Gastroesophageal sphincter (tissue), 4 donors: ENCODE measurements at regions not wholly inside any gene's neighbourhood (a gene's known extent, or its start where the extent isn't known, plus 50 kb on each side); places are given as distances from the start of the nearest gene placed in this dataset.

Experiments
- ATAC-seq: fragments of 150-250 bp; one replicate; pipeline ENCODE4 v1.9.1; 2016; ENCODE audit warnings: mild to moderate bottlenecking, moderate library complexity
- H3K27ac ChIP-seq, 4 donors: fragments of 200-600 bp; sonication (generic) in 3 of 4; 1 replicate in 3 of 4; 2 replicates in 1 of 4; pipeline ENCODE4 v1.5.1; 2016 to 2019
- H3K27me3 ChIP-seq: fragments of 200-600 bp; sonication (generic); one replicate; pipeline ENCODE4 v1.5.1; 2019
- H3K36me3 ChIP-seq, 2 donors: fragments of 200-600 bp; sonication (generic); one replicate each; pipeline ENCODE4 v1.5.1; 2019; ENCODE audit warnings: control low read depth in 1 of 2
- H3K4me1 ChIP-seq, 3 donors: fragments of 200-600 bp; sonication (generic); 1 replicate in 2 of 3; 2 replicates in 1 of 3; pipeline ENCODE4 v1.5.1; 2016 to 2019; ENCODE audit warnings: control low read depth in 2 of 3
- H3K4me3 ChIP-seq, 2 donors: fragments of 200-600 bp; sonication (generic); one replicate each; pipeline ENCODE4 v1.5.1; 2019; ENCODE audit warnings: mild to moderate bottlenecking in 1 of 2, moderate library complexity in 1 of 2
- H3K9me3 ChIP-seq, 3 donors: fragments of 200-600 bp; sonication (generic); one replicate each; pipeline ENCODE4 v1.5.1; 2017 to 2019; ENCODE audit warnings: control low read depth in 2 of 3
- EP300 ChIP-seq: sonication (generic); formaldehyde crosslinking; IDR thresholded peaks from one replicate; pipeline ENCODE4 v1.6.1; 2017; ENCODE audit warnings: antibody characterized with exemption, mild to moderate bottlenecking
- POLR2A ChIP-seq, 2 donors: fragments of 450-650 bp; IDR thresholded peaks; one replicate each; pipeline ENCODE4 v1.6.1; 2017; ENCODE audit warnings: antibody characterized with exemption in 2 of 2, mild to moderate bottlenecking in 2 of 2, moderate library complexity in 1 of 2
- POLR2AphosphoS5 ChIP-seq: sonication (generic); formaldehyde crosslinking; IDR thresholded peaks from one replicate; pipeline ENCODE4 v1.6.1; 2017; ENCODE audit warnings: antibody characterized with exemption
- WGBS, 2 donors: methylation state at CpG; one replicate each; pipeline ENCODE4 v1.1.5; 2018; ENCODE audit warnings: low coverage in 1 of 2; 5-methylcytosine and 5-hydroxymethylcytosine counted together
- TF ChIP-seq, protein P1 (sequence below), 4 experiments: fragments of 200-600 bp in 2 of 4; fragments of 450-650 bp in 2 of 4; sonication (generic) in 1 of 4; IDR thresholded peaks; one replicate each; pipeline ENCODE4 v1.5.1; 2017 to 2019; ENCODE audit warnings: antibody characterized with exemption in 4 of 4, mild to moderate bottlenecking in 2 of 4, moderate library complexity in 2 of 4

DNA sequence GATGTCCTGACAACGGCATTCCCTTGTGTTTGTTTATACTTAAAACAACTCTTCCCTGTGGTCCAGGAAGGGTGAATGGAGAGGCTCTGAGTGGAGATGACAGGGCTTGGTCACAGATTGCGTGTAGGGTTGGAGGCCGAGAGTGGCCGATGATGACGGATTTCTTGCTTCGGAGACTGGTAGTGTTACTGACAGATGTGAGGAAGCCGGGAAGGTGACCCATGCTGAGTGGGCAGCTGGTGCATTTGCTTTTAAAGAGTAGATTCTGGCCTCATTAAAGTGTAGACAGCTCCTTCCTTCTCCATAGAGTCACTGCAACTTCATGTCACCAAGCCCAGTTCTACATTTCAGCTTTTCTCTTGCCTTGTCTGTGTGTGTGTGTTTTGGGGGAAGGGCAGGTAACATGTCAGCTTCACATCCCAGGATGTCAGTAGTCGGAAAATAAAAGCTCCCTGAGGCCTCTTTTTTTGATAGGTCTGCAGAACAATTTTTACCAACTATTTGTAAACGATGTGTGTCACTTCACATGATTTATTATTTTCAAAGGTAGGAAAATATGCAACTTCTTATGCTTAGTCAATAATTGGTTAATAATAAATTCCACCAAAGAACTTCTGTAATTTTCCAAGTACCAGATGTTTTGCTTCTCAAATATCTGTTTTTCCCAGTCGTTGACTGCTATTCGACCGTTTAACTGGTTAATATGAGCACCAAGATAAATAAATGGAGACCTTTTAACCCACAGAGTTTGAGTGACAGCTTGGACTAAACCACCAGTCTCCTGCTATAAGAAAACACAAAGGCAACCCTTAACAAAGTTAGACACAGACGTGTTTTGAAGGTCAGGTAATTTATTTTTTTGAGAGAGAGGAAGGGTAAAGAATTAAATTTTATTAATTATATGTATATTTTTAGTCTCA is 436.9 kb downstream of the SLC4A3 start:
- 25 to 69% methylated on average over 7 to 11 of the region's 13 CpGs for WGBS, 2 donors
- no peak for TF ChIP-seq EP300
- TF ChIP-seq, protein P1, sequence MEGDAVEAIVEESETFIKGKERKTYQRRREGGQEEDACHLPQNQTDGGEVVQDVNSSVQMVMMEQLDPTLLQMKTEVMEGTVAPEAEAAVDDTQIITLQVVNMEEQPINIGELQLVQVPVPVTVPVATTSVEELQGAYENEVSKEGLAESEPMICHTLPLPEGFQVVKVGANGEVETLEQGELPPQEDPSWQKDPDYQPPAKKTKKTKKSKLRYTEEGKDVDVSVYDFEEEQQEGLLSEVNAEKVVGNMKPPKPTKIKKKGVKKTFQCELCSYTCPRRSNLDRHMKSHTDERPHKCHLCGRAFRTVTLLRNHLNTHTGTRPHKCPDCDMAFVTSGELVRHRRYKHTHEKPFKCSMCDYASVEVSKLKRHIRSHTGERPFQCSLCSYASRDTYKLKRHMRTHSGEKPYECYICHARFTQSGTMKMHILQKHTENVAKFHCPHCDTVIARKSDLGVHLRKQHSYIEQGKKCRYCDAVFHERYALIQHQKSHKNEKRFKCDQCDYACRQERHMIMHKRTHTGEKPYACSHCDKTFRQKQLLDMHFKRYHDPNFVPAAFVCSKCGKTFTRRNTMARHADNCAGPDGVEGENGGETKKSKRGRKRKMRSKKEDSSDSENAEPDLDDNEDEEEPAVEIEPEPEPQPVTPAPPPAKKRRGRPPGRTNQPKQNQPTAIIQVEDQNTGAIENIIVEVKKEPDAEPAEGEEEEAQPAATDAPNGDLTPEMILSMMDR (IDR thresholded peaks at IDR 0.05), result no peak
- no peak for TF ChIP-seq POLR2AphosphoS5
- TF ChIP-seq POLR2A (IDR thresholded peaks at IDR 0.05), result no peak
- ATAC-seq, result no peak

DNA sequence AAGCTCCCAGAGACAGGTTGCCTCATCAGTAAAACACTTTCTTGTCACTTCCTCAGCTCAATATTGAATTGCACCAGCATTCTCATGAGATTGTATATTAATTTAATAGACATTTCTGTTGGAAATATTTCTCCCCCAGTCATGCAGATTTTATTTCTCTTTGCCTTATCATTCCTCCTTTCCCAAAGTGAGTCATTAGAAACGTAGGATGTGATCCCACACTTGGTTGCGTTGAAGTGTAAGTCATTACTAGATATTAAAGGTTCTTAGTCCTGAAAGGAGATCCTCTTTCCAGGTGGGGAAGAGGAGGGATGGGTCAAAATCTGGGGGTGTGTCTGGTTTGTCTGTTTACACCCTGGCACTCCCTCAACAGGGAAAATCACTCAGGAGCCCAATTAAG is 438.2 kb downstream of the SLC4A3 start:
- no peak overlapping the region for H3K27ac ChIP-seq
- no peaks in the 10 kb centered on the region for H3K4me1 ChIP-seq
- no peak overlapping the region for H3K4me3 ChIP-seq
- TF ChIP-seq, protein P1 (IDR thresholded peaks at IDR 0.05), result no peak
- TF ChIP-seq POLR2AphosphoS5 (no peak), POLR2A (IDR thresholded peaks at IDR 0.05) (no peak)
- no peaks in the 10 kb centered on the region for H3K36me3 ChIP-seq
- ATAC-seq, result no peak
- H3K9me3 ChIP-seq, result no peaks in the 10 kb centered on the region
- H3K27me3 ChIP-seq, result no peaks in the 10 kb centered on the region
- 73 to 95% methylated on average over 2 of the region's 2 CpGs for WGBS, 2 donors

More for the DNA sequence above, 436.9 kb downstream of the SLC4A3 start:
- no peaks in the 10 kb centered on the region for H3K27me3 ChIP-seq
- H3K9me3 ChIP-seq, result no peaks in the 10 kb centered on the region
- no peaks in the 10 kb centered on the region for H3K4me1 ChIP-seq
- no peaks in the 10 kb centered on the region for H3K36me3 ChIP-seq
- no peak overlapping the region for H3K4me3 ChIP-seq
- no peak overlapping the region for H3K27ac ChIP-seq

DNA sequence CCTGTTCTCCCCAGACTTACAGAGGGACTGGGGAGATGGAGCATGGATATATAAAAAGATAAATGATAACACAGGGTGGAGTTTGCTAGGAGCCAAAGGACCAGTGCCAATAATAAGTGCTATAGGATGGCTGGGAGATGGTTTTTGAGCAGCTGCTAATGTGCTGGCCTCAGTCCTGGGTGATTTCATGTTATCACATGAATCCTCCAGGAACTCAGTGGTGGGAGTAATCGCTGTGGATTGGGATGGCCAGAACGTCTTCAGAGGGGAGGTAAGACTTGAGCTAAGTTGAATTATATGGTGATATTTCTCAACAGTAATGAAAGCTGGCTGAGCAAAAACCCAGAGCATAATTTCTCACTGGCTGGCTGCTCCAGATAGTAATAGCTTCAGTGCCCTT is 441.4 kb downstream of the SLC4A3 start:
- no peaks in the 10 kb centered on the region for H3K4me1 ChIP-seq
- TF ChIP-seq EP300, result no peak
- TF ChIP-seq POLR2AphosphoS5, result no peak
- TF ChIP-seq, protein P1 (IDR thresholded peaks at IDR 0.05), result no peak
- TF ChIP-seq POLR2A (IDR thresholded peaks at IDR 0.05), result no peak

DNA sequence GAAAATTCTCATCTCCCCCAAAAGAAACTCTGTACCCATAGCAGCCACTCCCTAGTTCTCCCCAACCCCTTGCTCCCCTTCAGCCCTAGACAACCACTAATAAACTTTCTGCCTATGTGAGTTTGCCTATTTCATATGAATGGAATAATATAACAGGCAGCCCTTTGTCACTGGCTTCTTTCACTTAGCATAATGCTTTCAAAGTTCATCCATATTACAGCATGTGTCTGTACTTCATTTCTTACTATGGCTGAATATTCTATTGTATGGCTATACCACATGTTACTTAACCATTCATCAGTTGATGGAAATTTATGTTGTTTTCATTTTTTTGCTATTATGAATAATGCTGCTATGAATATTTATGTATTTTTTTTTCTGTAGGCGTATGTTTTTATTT is 442.9 kb downstream of the SLC4A3 start:
- 100% methylated on average over 1 of the region's 1 CpG for WGBS, 2 donors
- no peak for TF ChIP-seq EP300
- TF ChIP-seq, protein P1 (IDR thresholded peaks at IDR 0.05), result no peak
- no peak for TF ChIP-seq POLR2AphosphoS5
- no peak for TF ChIP-seq POLR2A (IDR thresholded peaks at IDR 0.05)
- no peaks in the 10 kb centered on the region for H3K36me3 ChIP-seq

More for the DNA sequence above, 441.4 kb downstream of the SLC4A3 start:
- 35 to 60% methylated on average over 1 to 2 of the region's 2 CpGs for WGBS, 2 donors
- no peaks in the 10 kb centered on the region for H3K27me3 ChIP-seq
- no peaks in the 10 kb centered on the region for H3K9me3 ChIP-seq
- no peak overlapping the region for H3K4me3 ChIP-seq
- H3K36me3 ChIP-seq, result no peaks in the 10 kb centered on the region
- no peak for ATAC-seq
- no peak overlapping the region for H3K27ac ChIP-seq

DNA sequence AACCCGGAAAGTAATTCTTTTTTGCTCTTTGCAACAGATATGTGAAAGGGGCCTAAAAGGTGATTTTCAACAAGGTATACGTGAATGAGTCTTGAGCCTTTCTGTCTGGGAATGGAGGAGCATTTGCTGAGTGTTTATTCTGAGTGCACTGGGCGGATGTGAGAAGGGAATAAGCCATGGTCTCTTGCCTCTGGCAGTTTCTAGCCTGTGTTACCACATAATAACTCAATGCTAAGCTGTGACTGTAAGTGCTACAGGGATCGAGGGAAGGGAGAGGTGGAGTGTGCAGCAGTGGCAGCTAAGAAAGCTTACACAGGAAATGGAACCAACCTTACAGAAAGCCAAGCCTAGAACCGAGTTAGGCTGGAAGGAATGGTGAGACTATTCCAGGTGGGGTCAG is 444.3 kb downstream of the SLC4A3 start:
- Histone ChIP-seq H3K9me3 (no peaks in the 10 kb centered on the region), H3K4me3 (no peak overlapping the region), H3K4me1 (no peaks in the 10 kb centered on the region), H3K27me3 (peaks cover 7% of the 10 kb centered on the region), H3K36me3 (no peaks in the 10 kb centered on the region), H3K27ac (no peak overlapping the region)
- TF ChIP-seq POLR2A (IDR thresholded peaks at IDR 0.05) (no peak), EP300 (no peak)
- TF ChIP-seq, protein P1 (IDR thresholded peaks at IDR 0.05), result no peak
- WGBS, 2 donors, result 79 to 84% methylated on average over 4 to 5 of the region's 5 CpGs
- ATAC-seq, result no peak

More for the DNA sequence above, 442.9 kb downstream of the SLC4A3 start:
- Histone ChIP-seq H3K27me3 (peaks cover under 1% of the 10 kb centered on the region), H3K9me3 (no peaks in the 10 kb centered on the region), H3K4me1 (no peaks in the 10 kb centered on the region), H3K27ac (no peak overlapping the region), H3K4me3 (no peak overlapping the region)
- no peak for ATAC-seq
